Posterior cingulate gyrus (tissue), 11 donors: ENCODE measurements at regions not wholly inside any gene's neighbourhood (a gene's known extent, or its start where the extent isn't known, plus 50 kb on each side); places are given as distances from the start of the nearest gene placed in this dataset.
"Not testable (repeated sequence)": the region's sequence is repeated elsewhere in the genome, so short reads cannot be mapped to it uniquely, and the experiment has no call there.

Source experiments
- DNase-seq, 10 donors: peaks; one replicate each; pipeline versions ENCODE4 v3.0.0 to v3.0.0-alpha.2; 2020 to 2021; ENCODE audit warnings: mixed read lengths in 3 of 10
- intact Hi-C: fragments of 100-400 bp; cut with DNase I; formaldehyde crosslinking; loops from one replicate; pipeline ENCODE4 v1.15.1; 2023

GRCh38 chr6:92671462-92671861 is 747.9 kb downstream of the EPHA7 start:
- intact Hi-C loops, DNase-seq: not testable (repeated sequence)

GRCh38 chr6:92667843-92668242 is 751.5 kb downstream of the EPHA7 start:
- intact Hi-C loops: no loop called here
- no peak for DNase-seq

- DNase-seq: no peak
- intact Hi-C loops: no loop called here
Measured at GRCh38 chr6:92648364-92649086, 770.8 kb downstream of the EPHA7 start.

GRCh38 chr6:92647630-92648029 is 771.7 kb downstream of the EPHA7 start:
- intact Hi-C loops: no loop called here
- DNase-seq: no peak

- intact Hi-C loops: not testable (repeated sequence)
- DNase-seq: peak in 5 of 10 donors; percentile 3 to 61 (median 8)
Measured at GRCh38 chr6:92644104-92644791, 775.1 kb downstream of the EPHA7 start.

- no peak for DNase-seq
- intact Hi-C loops: no loop called here
Measured at GRCh38 chr6:92635553-92636153, 783.7 kb downstream of the EPHA7 start.

GRCh38 chr6:92634561-92634960 is 784.8 kb downstream of the EPHA7 start:
- intact Hi-C loops: no loop called here
- no peak for DNase-seq

GRCh38 chr6:92623431-92623830 is 795.9 kb downstream of the EPHA7 start:
- intact Hi-C loops: no loop called here
- no peak for DNase-seq

GRCh38 chr6:92617721-92618120 is 801.6 kb downstream of the EPHA7 start:
- intact Hi-C loops: no loop called here
- no peak for DNase-seq

GRCh38 chr6:92608751-92609150 is 810.6 kb downstream of the EPHA7 start:
- DNase-seq: no peak
- intact Hi-C loops: no loop called here

- intact Hi-C loops: no loop called here
Measured at GRCh38 chr6:92593201-92593600, 826.2 kb downstream of the EPHA7 start.

GRCh38 chr6:92589996-92590395 is 829.4 kb downstream of the EPHA7 start:
- intact Hi-C loops: no loop called here
- no peak for DNase-seq

More at GRCh38 chr6:92593201-92593600, 826.2 kb downstream of the EPHA7 start:
- DNase-seq: no peak

GRCh38 chr6:92588148-92588547 is 831.2 kb downstream of the EPHA7 start:
- intact Hi-C loops: no loop called here
- DNase-seq: no peak

GRCh38 chr6:92587525-92587924 is 831.8 kb downstream of the EPHA7 start:
- DNase-seq: no peak
- intact Hi-C loops: no loop called here

GRCh38 chr6:92586236-92586977 is 833.0 kb downstream of the EPHA7 start:
- peak in 2 of 10 donors; percentile 19 to 49 for DNase-seq
- intact Hi-C loops: no loop called here

- intact Hi-C loops: no loop called here
- no peak for DNase-seq
Measured at GRCh38 chr6:92582211-92582610, 837.1 kb downstream of the EPHA7 start.

- intact Hi-C loops: no loop called here
- no peak for DNase-seq
Measured at GRCh38 chr6:92577077-92577719, 842.2 kb downstream of the EPHA7 start.

- intact Hi-C loops: no loop called here
Measured at GRCh38 chr6:92568541-92568940, 850.8 kb downstream of the EPHA7 start.

GRCh38 chr6:92566632-92567031 is 852.7 kb downstream of the EPHA7 start:
- no peak for DNase-seq
- intact Hi-C loops: no loop called here

More at GRCh38 chr6:92568541-92568940, 850.8 kb downstream of the EPHA7 start:
- DNase-seq: no peak

- DNase-seq: no peak
- intact Hi-C loops: no loop called here
Measured at GRCh38 chr6:92564376-92564775, 855.0 kb downstream of the EPHA7 start.
